Stimulated activated naive CD4-positive, alpha-beta T cell treated with Interleukin-2 at 50 U/mL for 16 hours (primary cell): ENCODE measurements at regions not wholly inside any gene's neighbourhood (a gene's known extent, or its start where the extent isn't known, plus 50 kb on each side); places are given as distances from the start of the nearest gene placed in this dataset.

Experiments
- DNase-seq: peaks from one replicate; lab custom pipeline; 2025; lab: John Stamatoyannopoulos, UW

DNA sequence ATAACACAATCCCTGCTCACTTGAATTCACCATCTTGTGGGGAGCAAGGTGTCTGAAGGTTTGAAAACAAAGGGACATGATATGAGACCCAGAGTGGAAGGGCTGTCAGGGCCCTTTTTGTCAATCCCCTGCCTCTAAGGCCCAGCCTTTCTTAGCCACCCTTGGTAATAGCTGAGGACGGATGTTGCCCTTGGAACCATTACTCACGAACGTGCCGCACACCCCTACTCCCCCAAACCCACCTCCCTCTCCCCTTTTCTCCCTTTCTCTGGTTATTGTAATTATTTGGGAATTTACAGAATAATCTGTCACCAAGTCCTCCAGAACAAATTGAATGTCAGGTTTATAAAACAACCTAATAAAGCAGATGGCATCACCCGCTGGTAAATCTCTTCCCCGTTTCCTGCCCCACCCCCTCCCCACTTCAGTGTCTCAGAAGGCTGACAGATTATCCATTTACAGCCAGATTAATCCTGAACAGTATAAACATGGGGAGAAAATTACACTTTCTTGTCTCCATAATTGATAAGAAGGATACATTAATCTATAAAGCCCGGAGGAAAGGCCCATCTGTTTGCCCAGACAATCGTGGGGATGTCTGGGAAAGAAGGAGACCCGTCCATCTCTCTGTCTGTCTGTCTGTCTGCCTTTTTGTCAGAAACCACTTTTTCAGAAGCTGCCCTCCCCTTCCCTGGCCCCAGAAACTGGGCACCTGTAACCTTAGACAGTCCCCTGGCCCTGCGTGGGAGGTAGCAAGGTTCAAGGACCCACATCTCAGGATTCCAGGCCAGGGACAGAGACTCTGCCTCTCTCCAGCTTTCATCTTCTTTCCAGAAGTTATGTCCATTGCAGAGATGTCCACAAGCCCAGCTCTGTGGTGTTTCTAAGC, 60.6 kb upstream of the CD34 start:
- no peak for DNase-seq

DNA sequence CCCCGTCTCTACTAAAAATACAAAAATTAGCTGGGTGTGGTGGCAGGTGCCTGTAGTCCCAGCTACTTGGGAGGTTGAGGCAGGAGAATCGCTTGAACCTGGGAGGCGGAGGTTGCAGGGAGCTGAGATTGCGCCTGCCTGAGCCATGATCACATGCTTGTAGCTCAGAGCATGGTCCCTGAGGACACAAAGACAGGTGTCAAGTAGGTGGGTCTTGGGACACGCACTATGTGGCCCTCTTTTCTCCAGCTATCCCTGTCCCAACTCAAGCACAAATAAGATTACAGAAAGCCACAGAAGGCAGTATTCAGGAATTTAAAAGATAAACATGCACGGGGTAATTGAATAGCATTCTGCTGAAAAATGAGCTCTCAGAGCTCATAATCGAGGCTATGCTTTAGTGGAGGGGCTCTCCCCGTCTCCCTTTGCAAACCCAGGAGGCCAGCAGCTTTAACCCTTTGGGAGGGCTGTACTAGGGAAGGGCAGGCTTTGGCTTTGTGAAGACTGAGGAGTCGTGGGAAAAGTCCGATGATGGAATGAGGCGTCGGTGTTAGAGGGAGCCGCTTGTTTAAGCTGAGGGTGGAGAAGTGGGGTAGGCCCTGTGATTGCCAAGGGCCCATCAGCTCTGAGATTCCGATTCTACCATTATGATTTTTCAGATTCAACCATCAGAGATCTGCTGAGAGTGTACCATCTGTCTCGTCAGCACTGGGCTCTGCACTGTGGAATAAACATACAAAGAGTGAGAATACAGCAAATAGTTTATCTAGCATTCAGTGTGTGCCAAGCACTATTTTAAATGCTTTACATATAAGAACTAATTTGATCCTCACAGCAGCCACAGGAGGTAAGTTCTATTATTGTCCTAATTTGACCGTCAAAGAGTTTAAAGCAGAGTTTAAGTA, 59.7 kb upstream of the CD34 start:
- no peak for DNase-seq

DNA sequence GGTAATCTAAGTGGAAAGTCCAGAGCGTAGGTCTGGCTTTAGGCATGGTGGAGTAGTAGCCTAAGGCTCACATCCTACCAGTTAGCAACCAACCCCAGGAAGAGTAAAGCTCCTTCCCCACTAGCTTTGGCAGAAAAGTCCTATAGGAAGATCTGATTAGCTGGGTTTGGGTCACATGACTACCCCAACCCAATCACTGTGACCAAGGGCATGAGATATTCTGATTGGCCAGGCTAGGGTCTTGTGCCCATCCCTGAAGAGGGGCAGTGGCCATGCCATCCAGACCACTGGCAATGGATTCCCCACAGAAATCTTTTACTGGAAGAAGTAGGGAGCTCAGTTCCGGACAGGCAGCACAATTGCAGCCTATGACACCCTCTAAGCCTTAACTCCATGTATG, 58.6 kb upstream of the CD34 start:
- DNase-seq, result no peak

DNA sequence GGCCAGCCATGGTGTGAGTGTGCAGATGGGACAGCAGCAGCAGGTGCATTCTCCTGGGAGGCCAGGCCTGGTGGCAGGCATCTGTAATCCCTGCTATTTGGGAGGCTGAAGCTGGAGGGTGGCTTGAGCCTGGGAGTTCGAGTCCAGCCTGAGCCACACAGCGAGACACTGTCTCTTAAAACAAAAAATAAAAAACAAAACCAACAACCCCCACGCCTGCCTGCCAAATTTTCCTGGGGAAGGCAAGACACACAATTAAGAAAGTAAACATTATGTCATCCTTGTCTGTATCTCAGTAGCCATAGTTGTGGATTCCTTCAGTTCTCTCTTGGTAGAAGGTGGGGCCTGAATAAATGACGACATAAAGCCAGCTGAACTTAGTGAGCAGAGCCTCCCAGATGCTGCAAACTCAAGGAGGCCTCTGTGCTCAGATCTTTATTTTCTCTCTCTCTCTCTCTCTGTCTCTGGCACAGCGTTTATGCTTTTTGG, 57.6 kb upstream of the CD34 start:
- no peak for DNase-seq

DNA sequence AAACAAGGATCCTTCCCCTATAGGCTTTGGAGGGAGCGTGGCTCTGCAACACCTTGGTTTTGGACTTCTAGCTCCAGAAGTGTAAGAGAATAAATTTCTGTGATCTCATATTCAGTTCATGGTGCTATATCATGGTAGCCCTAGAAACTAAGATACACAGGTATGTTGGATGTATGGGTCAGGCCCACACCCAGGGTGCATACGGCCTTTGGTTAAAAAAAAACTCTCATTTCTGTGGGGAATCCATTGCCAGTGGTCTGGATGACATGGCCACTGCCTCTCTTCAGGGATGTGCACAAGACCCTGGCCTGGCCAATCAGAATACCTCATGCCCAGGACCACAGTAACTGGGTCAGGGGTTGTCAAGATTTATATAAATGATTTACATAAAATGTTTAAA, 56.8 kb upstream of the CD34 start:
- DNase-seq, result no peak

DNA sequence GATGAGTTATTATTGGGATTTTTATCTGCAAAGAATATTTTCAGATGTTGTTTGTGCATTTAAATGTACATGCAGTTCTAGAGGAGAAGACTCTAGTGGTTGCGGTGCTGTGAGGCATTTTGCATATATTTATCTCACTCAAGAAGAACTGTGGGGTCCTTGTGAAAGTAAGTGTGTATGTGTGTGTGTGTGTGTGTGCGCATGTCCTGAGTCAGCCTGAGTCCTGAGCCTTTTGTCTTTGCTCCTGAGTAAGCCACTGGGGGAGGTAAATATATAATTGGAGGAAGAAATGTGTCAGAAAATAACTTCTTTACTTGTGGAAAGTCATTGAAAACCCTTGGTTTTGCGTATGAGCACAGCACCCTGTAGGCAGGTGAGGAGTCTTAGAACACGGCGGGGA, 55.6 kb upstream of the CD34 start:
- DNase-seq, result no peak

DNA sequence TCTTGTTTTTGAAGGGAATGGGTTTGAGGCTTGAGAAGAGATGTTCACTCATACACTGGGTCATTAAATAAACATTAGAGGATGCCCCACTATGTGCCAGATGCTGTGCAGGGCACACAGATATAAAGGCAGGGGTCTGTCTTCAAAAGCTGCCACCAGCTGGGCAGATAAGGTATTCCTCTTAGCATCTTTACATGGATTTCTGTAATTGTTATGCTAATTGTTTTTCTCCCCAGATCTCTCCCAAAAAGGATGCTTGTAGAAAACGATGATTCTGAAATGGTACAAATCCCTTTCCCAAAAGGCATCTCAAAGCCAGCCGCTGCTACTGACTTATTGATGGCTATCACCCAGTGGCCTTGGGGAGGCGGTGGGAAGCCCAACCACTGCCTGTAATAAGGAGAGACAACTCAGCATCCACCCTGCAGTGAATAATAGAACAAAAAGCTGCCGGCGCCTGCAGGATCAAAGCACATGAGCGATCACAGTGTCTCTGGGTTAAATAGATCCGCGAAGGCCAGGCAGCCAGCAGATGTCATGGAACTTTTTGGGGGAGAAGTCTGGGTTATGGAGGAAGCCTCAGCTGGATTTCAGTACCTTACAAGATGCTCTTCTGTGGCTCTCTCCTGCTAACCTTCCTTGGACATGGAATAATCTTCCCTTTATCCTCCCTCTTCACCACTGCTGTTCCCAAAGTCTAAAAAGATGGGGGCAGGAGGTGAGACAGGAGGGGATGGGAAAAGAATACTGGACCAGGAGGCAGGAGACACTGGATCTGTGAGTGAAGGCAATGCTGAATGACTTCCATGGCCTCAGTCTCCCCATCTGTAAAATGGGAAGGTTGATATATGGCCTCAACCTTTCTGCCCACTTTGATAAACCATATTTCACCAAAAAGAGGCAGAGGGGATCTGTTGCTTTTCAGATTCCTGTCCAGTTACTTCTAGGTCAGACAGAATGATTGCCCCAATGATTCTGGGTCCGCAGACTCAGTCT, 54.8 kb upstream of the CD34 start:
- DNase-seq, result no peak

DNA sequence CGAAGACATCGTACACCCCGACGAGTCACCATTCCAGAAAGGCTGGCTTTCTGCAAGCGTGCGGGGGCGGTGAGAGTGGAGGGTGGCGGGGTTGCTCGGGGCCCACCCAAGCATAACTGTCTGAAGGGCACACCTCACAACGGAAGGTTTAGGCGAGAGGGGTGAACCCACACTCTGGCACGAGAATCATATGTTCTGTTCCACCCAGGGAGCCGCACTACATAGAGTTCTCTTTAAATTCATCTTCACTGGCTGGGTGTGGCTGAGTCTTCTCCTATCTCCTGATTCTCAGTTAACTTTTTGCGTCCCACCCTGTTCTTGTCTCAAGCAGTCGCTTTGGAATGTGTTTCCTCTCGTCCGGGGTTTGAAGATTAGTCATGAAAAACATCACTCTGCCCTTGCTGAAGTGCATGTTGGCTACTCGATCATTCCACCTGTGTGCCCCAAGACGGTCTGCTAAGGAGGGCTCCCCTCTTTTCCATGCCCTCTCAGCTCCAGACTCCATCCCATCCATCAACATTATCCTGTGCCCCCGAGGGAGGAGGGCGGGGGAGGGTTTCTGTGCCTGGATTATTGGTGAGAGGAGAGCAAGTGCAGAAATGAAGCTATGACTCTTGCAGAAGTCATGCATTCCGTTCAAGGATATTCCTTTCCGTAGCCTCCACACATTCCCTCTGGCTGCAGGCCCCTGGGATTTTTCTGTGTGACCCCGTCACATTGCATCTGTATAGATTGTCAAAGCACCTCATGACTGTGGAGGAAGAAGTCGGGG, 53.5 kb upstream of the CD34 start:
- DNase-seq, result no peak

DNA sequence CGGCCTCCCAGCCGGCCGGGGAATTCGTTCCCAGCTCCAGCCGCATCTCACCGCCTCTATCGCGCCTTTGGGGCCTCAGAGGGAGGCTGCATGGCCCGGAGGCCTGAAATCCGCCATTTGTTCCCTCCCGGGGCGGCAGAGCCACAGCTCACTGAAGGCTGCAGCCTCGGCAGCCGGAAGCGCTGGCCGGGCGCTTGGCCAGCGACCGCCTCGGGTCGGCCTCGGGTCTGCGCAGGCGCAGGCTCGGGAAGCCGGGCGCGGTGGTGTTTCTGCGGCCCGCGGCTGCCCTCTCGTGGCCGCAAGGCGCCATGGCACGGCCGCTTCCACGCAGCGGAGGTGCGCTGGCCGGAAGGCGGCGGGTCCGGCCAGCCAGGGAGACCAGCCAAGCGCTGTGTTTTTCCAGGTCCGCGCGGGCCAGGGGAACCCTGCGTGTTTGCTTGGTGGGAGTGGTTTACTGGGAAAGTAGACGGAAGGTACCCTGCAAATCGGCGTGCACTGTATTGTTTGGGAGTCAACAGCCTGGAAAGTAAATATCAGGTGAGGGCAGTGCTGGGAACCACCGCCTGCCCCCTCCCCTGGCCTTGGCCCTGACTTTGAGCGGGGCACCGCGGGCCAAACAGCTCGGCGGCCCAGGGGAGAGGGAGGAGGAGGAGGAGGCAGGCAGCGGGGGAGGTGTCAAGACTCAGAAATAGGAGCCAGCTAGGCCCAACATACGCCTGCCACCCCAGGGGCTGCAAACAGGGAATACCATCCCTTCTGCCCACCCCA, 52.7 kb upstream of the CD34 start:
- DNase-seq, result peak; percentile 75

DNA sequence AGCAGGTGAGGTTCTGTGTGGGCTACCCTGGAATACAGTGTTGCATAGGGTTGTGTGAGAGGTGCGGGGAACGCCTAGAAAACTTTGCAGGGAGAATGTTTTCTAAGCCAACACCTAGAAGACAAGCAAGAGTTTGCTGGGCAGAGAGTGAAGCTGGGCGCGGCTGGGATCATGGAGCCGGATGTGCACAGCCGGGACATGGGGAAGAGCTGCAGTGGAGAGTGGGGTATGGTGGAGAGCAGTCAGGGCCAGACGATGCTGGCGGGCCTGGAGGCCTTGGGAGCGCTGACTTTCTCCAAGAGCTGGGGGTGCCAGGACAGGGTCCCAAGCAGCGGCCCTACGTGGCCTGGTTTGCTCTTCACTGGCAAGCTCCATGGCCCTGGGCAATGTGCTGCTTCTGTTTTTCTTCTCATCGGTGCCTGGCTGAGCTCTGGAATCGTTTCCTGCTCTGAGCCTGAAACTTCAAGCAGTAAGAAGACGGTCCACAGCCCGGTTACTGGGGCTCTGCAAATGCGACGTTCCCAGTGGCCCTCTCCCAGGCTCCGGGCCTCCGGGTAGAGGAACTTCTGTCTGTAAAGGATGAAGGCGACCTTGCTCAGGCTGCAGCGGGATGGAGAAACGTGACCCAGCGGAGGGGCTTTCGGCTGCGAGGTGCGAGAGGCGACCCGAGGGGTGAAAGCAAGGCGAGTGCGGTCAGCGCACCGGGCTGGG, 51.9 kb upstream of the CD34 start:
- DNase-seq, result no peak
